ENCODE measurements at regions not wholly inside any gene's neighbourhood (a gene's known extent, or its start where the extent isn't known, plus 50 kb on each side); places are given as distances from the start of the nearest gene placed in this dataset.

- no peak for TF ChIP-seq CTCF (IDR thresholded peaks at IDR 0.05)
- TF ChIP-seq POLR2A (IDR thresholded peaks at IDR 0.05), result no peak
- no peak for TF ChIP-seq POLR2AphosphoS5 (IDR thresholded peaks at IDR 0.05)
These were observed 105.1 kb upstream of the NCAM1 start for GRCh38 chr11:112856133-112856532.

Data from breast epithelium (tissue), 3 donors.